Upper lobe of left lung (tissue), 4 donors: ENCODE measurements at regions not wholly inside any gene's neighbourhood (a gene's known extent, or its start where the extent isn't known, plus 50 kb on each side); places are given as distances from the start of the nearest gene placed in this dataset.
"Not testable (repeated sequence)": the region's sequence is repeated elsewhere in the genome, so short reads cannot be mapped to it uniquely, and the experiment has no call there.

Experiments used
- EP300 ChIP-seq, 4 donors: sonication (generic); formaldehyde crosslinking; IDR thresholded peaks; one replicate each; pipeline ENCODE4 v1.5.1; 2017; ENCODE audit warnings: antibody characterized with exemption in 4 of 4, control low read depth in 2 of 4
- POLR2A ChIP-seq, 4 donors: fragments of 450-650 bp; IDR thresholded peaks; one replicate each; pipeline ENCODE4 v1.5.1; 2016 to 2017; ENCODE audit warnings: antibody characterized with exemption in 4 of 4, mild to moderate bottlenecking in 2 of 4
- POLR2AphosphoS5 ChIP-seq, 2 donors: sonication (generic); formaldehyde crosslinking; IDR thresholded peaks; one replicate each; pipeline ENCODE4 v1.5.1; 2017; ENCODE audit warnings: antibody characterized with exemption in 2 of 2
- TF ChIP-seq, protein P1 (sequence below), 6 experiments: fragments of 450-650 bp in 4 of 6; fragments of 200-600 bp in 2 of 6; sonication (generic) in 2 of 6; IDR thresholded peaks; one replicate each; pipeline ENCODE4 v1.5.1; 2016 to 2019; ENCODE audit warnings: antibody characterized with exemption in 6 of 6

- TF ChIP-seq POLR2AphosphoS5, POLR2A, EP300 (IDR thresholded peaks at IDR 0.05): not testable (repeated sequence)
- TF ChIP-seq, protein P1, sequence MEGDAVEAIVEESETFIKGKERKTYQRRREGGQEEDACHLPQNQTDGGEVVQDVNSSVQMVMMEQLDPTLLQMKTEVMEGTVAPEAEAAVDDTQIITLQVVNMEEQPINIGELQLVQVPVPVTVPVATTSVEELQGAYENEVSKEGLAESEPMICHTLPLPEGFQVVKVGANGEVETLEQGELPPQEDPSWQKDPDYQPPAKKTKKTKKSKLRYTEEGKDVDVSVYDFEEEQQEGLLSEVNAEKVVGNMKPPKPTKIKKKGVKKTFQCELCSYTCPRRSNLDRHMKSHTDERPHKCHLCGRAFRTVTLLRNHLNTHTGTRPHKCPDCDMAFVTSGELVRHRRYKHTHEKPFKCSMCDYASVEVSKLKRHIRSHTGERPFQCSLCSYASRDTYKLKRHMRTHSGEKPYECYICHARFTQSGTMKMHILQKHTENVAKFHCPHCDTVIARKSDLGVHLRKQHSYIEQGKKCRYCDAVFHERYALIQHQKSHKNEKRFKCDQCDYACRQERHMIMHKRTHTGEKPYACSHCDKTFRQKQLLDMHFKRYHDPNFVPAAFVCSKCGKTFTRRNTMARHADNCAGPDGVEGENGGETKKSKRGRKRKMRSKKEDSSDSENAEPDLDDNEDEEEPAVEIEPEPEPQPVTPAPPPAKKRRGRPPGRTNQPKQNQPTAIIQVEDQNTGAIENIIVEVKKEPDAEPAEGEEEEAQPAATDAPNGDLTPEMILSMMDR (IDR thresholded peaks at IDR 0.05): not testable (repeated sequence)
These were observed 763.8 kb upstream of the TPTE start for GRCh38 chr21:9757572-9757971.
